ENCODE measurements at regions not wholly inside any gene's neighbourhood (a gene's known extent, or its start where the extent isn't known, plus 50 kb on each side); places are given as distances from the start of the nearest gene placed in this dataset.
"Not testable (repeated sequence)": the region's sequence is repeated elsewhere in the genome, so short reads cannot be mapped to it uniquely, and the experiment has no call there.

GRCh38 chr6:27836141-27836782 lies 75.9 kb downstream of the OR2B2 start:
- Histone ChIP-seq H3K36me3 (ENCODE audit: insufficient read depth, low read length) (no peaks in the 10 kb centered on the region), H3K4me1 (ENCODE audit: control insufficient read depth, insufficient read depth, low read length) (peaks cover 10% of the 10 kb centered on the region), H3K9me3 (replicated peaks; ENCODE audit: low read length) (no peaks in the 10 kb centered on the region), H3K4me3 (ENCODE audit: low read length) (peak overlapping the region; percentile 82), H3K9ac (ENCODE audit: low read depth, low read length) (peak overlapping the region; percentile 99), H3K27me3 (ENCODE audit: control insufficient read depth, insufficient read depth, low read length) (no peaks in the 10 kb centered on the region), H3K4me2 (ENCODE audit: low read length) (peak overlapping the region; percentile 90)

- Histone ChIP-seq H3K4me2 (ENCODE audit: low read length) (peak overlapping the region; percentile 17), H3K27me3 (ENCODE audit: control insufficient read depth, insufficient read depth, low read length) (no peaks in the 10 kb centered on the region), H3K36me3 (ENCODE audit: insufficient read depth, low read length) (no peaks in the 10 kb centered on the region), H3K4me3 (ENCODE audit: low read length) (no peak overlapping the region), H3K9me3 (replicated peaks; ENCODE audit: low read length) (no peaks in the 10 kb centered on the region), H3K9ac (ENCODE audit: low read depth, low read length) (no peak overlapping the region), H3K4me1 (ENCODE audit: control insufficient read depth, insufficient read depth, low read length) (peaks cover 17% of the 10 kb centered on the region)
Observed at GRCh38 chr6:27834879-27835549, 77.2 kb downstream of the OR2B2 start.

GRCh38 chr6:27834384-27834783 lies 77.8 kb downstream of the OR2B2 start:
- Histone ChIP-seq H3K4me3 (ENCODE audit: low read length) (no peak overlapping the region), H3K4me2 (ENCODE audit: low read length) (no peak overlapping the region), H3K27me3 (ENCODE audit: control insufficient read depth, insufficient read depth, low read length) (no peaks in the 10 kb centered on the region), H3K4me1 (ENCODE audit: control insufficient read depth, insufficient read depth, low read length) (peaks cover 17% of the 10 kb centered on the region), H3K9me3 (replicated peaks; ENCODE audit: low read length) (no peaks in the 10 kb centered on the region), H3K9ac (ENCODE audit: low read depth, low read length) (no peak overlapping the region), H3K36me3 (ENCODE audit: insufficient read depth, low read length) (no peaks in the 10 kb centered on the region)

GRCh38 chr6:27831434-27832081 lies 80.6 kb downstream of the OR2B2 start:
- Histone ChIP-seq H3K9ac (ENCODE audit: low read depth, low read length) (peak overlapping the region; percentile 79), H3K4me3 (ENCODE audit: low read length) (peak overlapping the region; percentile 57), H3K4me2 (ENCODE audit: low read length) (peak overlapping the region; percentile 75), H3K4me1 (ENCODE audit: control insufficient read depth, insufficient read depth, low read length) (peaks cover 16% of the 10 kb centered on the region)
- H3K9me3 ChIP-seq (replicated peaks; ENCODE audit: low read length); H3K36me3 ChIP-seq (ENCODE audit: insufficient read depth, low read length); H3K27me3 ChIP-seq (ENCODE audit: control insufficient read depth, insufficient read depth, low read length): not testable (repeated sequence)

GRCh38 chr6:27830600-27831433 lies 81.4 kb downstream of the OR2B2 start:
- Histone ChIP-seq H3K9ac (ENCODE audit: low read depth, low read length) (peak overlapping the region; percentile 79), H3K4me2 (ENCODE audit: low read length) (peak overlapping the region; percentile 91), H3K4me3 (ENCODE audit: low read length) (peak overlapping the region; percentile 76)
- H3K9me3 ChIP-seq (replicated peaks; ENCODE audit: low read length); H3K4me1 ChIP-seq (ENCODE audit: control insufficient read depth, insufficient read depth, low read length); H3K36me3 ChIP-seq (ENCODE audit: insufficient read depth, low read length); H3K27me3 ChIP-seq (ENCODE audit: control insufficient read depth, insufficient read depth, low read length): not testable (repeated sequence)

- peak overlapping the region; percentile 79 for H3K9ac ChIP-seq (ENCODE audit: low read depth, low read length)
- H3K4me2 ChIP-seq (ENCODE audit: low read length), result peak overlapping the region; percentile 91
- H3K4me3 ChIP-seq (ENCODE audit: low read length), result peak overlapping the region; percentile 76
- peaks cover 10% of the 10 kb centered on the region for H3K4me1 ChIP-seq (ENCODE audit: control insufficient read depth, insufficient read depth, low read length)
- H3K9me3 ChIP-seq (replicated peaks; ENCODE audit: low read length), result no peaks in the 10 kb centered on the region
- H3K36me3 ChIP-seq (ENCODE audit: insufficient read depth, low read length), result no peaks in the 10 kb centered on the region
- H3K27me3 ChIP-seq (ENCODE audit: control insufficient read depth, insufficient read depth, low read length), result no peaks in the 10 kb centered on the region
Observed at GRCh38 chr6:27830212-27830599, 82.0 kb downstream of the OR2B2 start.

- H3K4me3 ChIP-seq (ENCODE audit: low read length), result peak overlapping the region; percentile 76
- H3K9ac ChIP-seq (ENCODE audit: low read depth, low read length), result peak overlapping the region; percentile 79
Observed at GRCh38 chr6:27829453-27830211, 82.6 kb downstream of the OR2B2 start.

GRCh38 chr6:27827477-27827876 lies 84.7 kb downstream of the OR2B2 start:
- H3K4me1 ChIP-seq (ENCODE audit: control insufficient read depth, insufficient read depth, low read length), result peaks cover 17% of the 10 kb centered on the region
- not testable (repeated sequence) for H3K27me3 ChIP-seq (ENCODE audit: control insufficient read depth, insufficient read depth, low read length); H3K4me3 ChIP-seq (ENCODE audit: low read length); H3K9me3 ChIP-seq (replicated peaks; ENCODE audit: low read length); H3K36me3 ChIP-seq (ENCODE audit: insufficient read depth, low read length); H3K4me2 ChIP-seq (ENCODE audit: low read length); H3K9ac ChIP-seq (ENCODE audit: low read depth, low read length)

More at GRCh38 chr6:27829453-27830211, 82.6 kb downstream of the OR2B2 start:
- H3K27me3 ChIP-seq (ENCODE audit: control insufficient read depth, insufficient read depth, low read length), result no peaks in the 10 kb centered on the region
- H3K4me1 ChIP-seq (ENCODE audit: control insufficient read depth, insufficient read depth, low read length), result peaks cover 13% of the 10 kb centered on the region
- peak overlapping the region; percentile 91 for H3K4me2 ChIP-seq (ENCODE audit: low read length)
- H3K36me3 ChIP-seq (ENCODE audit: insufficient read depth, low read length), result no peaks in the 10 kb centered on the region
- H3K9me3 ChIP-seq (replicated peaks; ENCODE audit: low read length), result no peaks in the 10 kb centered on the region

- H3K4me2 ChIP-seq (ENCODE audit: low read length); H3K9me3 ChIP-seq (replicated peaks; ENCODE audit: low read length); H3K9ac ChIP-seq (ENCODE audit: low read depth, low read length); H3K27me3 ChIP-seq (ENCODE audit: control insufficient read depth, insufficient read depth, low read length); H3K36me3 ChIP-seq (ENCODE audit: insufficient read depth, low read length); H3K4me3 ChIP-seq (ENCODE audit: low read length): not testable (repeated sequence)
- H3K4me1 ChIP-seq (ENCODE audit: control insufficient read depth, insufficient read depth, low read length), result peaks cover 17% of the 10 kb centered on the region
Observed at GRCh38 chr6:27826612-27826985, 85.6 kb downstream of the OR2B2 start.

- not testable (repeated sequence) for H3K4me3 ChIP-seq (ENCODE audit: low read length); H3K9ac ChIP-seq (ENCODE audit: low read depth, low read length); H3K27me3 ChIP-seq (ENCODE audit: control insufficient read depth, insufficient read depth, low read length); H3K4me2 ChIP-seq (ENCODE audit: low read length); H3K9me3 ChIP-seq (replicated peaks; ENCODE audit: low read length); H3K36me3 ChIP-seq (ENCODE audit: insufficient read depth, low read length)
- H3K4me1 ChIP-seq (ENCODE audit: control insufficient read depth, insufficient read depth, low read length), result peaks cover 17% of the 10 kb centered on the region
Observed at GRCh38 chr6:27825848-27826611, 86.2 kb downstream of the OR2B2 start.
